Right cardiac atrium (tissue), 5 donors: ENCODE measurements at regions not wholly inside any gene's neighbourhood (a gene's known extent, or its start where the extent isn't known, plus 50 kb on each side); places are given as distances from the start of the nearest gene placed in this dataset.

Experiments
- ATAC-seq, 2 donors: fragments of 200-7000 bp; cut with Tn5 transposase; one replicate each; pipeline versions ENCODE4 v1.8.0 to v1.9.1; 2020; ENCODE audit warnings: moderate library complexity in 2 of 2, mild to moderate bottlenecking in 1 of 2
- DNase-seq, 3 donors: peaks; one replicate each; pipeline ENCODE4 v3.0.0-alpha.2; 2020
- H3K27ac ChIP-seq: one replicate; pipeline ENCODE4 v1.5.1; 2013; ENCODE audit warnings: mild to moderate bottlenecking, low read length, control low read depth, moderate library complexity
- H3K27me3 ChIP-seq: one replicate; pipeline ENCODE4 v1.6.1; 2013; ENCODE audit not compliant: control insufficient read depth, insufficient read depth
- H3K4me1 ChIP-seq: one replicate; pipeline ENCODE4 v1.6.1; 2013; ENCODE audit warnings: low read length; ENCODE audit not compliant: control insufficient read depth, insufficient read depth
- H3K4me3 ChIP-seq: one replicate; pipeline ENCODE4 v1.5.1; 2013; ENCODE audit warnings: low read length, control low read depth
- H3K9me3 ChIP-seq: one replicate; pipeline ENCODE4 v1.6.1; 2013; ENCODE audit warnings: low read length; ENCODE audit not compliant: control insufficient read depth
- WGBS: extraction: QIAGEN DNeasy Blood & Tissue Kit; methylation state at CpG from one replicate; pipeline ENCODE4 v1.1.7; 2013; 5-methylcytosine and 5-hydroxymethylcytosine counted together
- intact Hi-C, 4 donors: fragments of 100-400 bp; cut with DNase I; formaldehyde crosslinking; loops; one replicate each; pipeline versions ENCODE4 v1.11.0 to v1.14.0; 2022 to 2023
- donor health status: healthy with polysubstance abuse.
- donor health status: DM: no; HTN: yes; CAD: no.
- donor health status: DM: no; HTN: no; CAD: no.
- donor health status: DM: no; HTN: yes; CAD: no; lungs with severe emphysema.
- donor health status: DM: yes; HTN: yes; CAD: no.

DNA sequence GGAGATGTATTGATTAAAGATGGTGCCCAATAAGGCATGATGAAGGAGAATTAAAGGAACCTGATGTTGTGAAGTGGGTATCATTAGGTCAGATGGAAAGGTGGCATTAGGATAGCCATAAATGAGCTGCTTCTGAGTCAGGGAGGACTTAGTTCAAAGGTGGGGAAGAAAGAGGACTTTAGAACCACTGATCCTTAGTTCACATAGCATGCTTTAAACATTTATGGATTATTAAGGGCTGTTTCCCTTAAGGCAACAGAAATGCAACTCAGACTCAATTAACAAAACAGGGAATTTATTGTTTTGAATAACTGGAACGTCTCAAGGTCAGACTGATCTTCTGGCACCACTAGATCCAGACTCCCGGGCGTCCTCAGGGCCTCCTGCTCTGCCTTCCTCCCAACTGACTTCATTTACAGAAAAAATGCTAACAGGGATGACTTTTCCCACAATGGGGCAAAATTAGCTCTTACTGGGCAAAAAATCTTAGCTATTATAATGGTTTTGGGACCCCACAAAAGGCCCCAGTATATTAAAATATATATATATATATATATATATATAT lies 1526.0 kb downstream of the TBC1D22A start:
- WGBS, result 53% methylated on average over 3 of the region's 3 CpGs
- Histone ChIP-seq H3K4me1 (no peaks in the 10 kb centered on the region), H3K27me3 (peaks cover 3% of the 10 kb centered on the region), H3K27ac (no peak overlapping the region), H3K9me3 (no peaks in the 10 kb centered on the region), H3K4me3 (no peak overlapping the region)
- ATAC-seq, result no peak
- intact Hi-C loops, result no loop called here
- no peak for DNase-seq

DNA sequence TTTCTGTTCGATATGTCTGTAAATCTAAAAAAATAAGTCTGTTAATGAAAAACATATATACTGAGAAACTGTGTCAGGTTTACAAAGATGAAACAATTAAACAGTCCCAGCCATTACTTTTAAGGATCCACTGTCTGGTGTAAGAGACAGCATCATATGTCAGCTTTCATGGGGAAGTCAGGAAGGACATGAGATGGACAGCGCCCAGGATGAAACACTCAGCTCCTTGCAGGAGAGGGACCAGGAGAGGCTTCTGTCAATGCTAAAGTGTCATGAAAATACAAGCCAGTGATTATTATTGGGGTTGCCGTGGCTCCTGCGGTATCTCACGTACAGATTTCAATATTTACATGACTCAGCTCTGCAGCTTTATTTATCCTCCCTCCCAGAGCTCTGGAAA lies 1524.6 kb downstream of the TBC1D22A start:
- Histone ChIP-seq H3K4me1 (no peaks in the 10 kb centered on the region), H3K9me3 (no peaks in the 10 kb centered on the region), H3K4me3 (no peak overlapping the region), H3K27me3 (peaks cover 3% of the 10 kb centered on the region), H3K27ac (no peak overlapping the region)
- ATAC-seq, result no peak
- WGBS, result 65% methylated on average over 5 of the region's 5 CpGs
- DNase-seq, result no peak
- intact Hi-C loops, result no loop called here

DNA sequence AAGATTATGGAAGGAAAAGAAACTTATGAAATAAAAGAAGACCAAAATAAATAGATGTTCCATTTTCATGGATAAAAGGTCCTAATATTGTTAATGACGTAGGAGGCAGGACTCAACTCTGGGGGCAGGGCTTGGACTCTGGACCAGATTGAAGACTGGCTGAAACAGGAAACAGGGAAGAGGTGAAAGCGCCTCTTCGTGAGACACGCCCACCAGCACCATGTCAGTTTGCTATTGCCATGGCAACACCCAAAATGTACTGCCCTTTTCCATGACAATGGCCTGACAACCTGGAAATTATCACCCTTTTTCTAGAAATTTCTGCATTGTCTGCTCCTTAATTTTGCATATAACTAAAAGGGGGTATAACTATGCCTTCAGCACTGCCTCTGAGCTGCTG lies 1522.2 kb downstream of the TBC1D22A start:
- intact Hi-C loops, result no loop called here
- ATAC-seq (no peak), DNase-seq (no peak)
- Histone ChIP-seq H3K27me3 (peaks cover 3% of the 10 kb centered on the region), H3K9me3 (no peaks in the 10 kb centered on the region), H3K4me1 (no peaks in the 10 kb centered on the region), H3K4me3 (no peak overlapping the region), H3K27ac (no peak overlapping the region)
- WGBS, result 90% methylated on average over 4 of the region's 4 CpGs

- Histone ChIP-seq H3K4me1 (no peaks in the 10 kb centered on the region), H3K4me3 (no peak overlapping the region), H3K27me3 (no peaks in the 10 kb centered on the region), H3K9me3 (no peaks in the 10 kb centered on the region), H3K27ac (no peak overlapping the region)
- DNase-seq (no peak), ATAC-seq (no peak)
- 95% methylated on average over 2 of the region's 2 CpGs for WGBS
- intact Hi-C loops, result no loop called here
Observed at GRCh38 chr22:48282804-48283203, 1520.4 kb downstream of the TBC1D22A start.

DNA sequence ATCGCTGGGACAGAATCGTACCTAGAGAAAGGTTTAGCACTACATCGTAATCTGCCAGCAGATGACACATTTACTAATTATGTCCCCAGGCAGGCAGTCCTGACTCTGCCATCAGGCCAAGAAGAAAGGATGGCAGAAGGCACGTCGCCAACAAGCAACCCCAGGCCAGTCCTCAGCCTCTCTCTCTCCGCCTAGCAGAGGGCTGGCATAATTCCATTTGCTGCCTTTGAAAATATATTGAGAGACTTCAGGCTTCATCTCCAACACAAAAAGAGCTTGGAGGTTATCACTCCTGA lies 1517.0 kb downstream of the TBC1D22A start:
- H3K27ac ChIP-seq, result no peak overlapping the region
- ATAC-seq (no peak), DNase-seq (no peak)
- no peak overlapping the region for H3K4me3 ChIP-seq
- 60% methylated on average over 6 of the region's 6 CpGs for WGBS
- no peaks in the 10 kb centered on the region for H3K9me3 ChIP-seq
- no peaks in the 10 kb centered on the region for H3K4me1 ChIP-seq
- H3K27me3 ChIP-seq, result no peaks in the 10 kb centered on the region
- intact Hi-C loops, result loop anchor here in 1 of 4 donors (10.0 kb wide), 1 partner anchor 65 kb away; no protein-coding TSS in a partner anchor

GRCh38 chr22:48278620-48279460 lies 1516.4 kb downstream of the TBC1D22A start:
- Histone ChIP-seq H3K4me1 (no peaks in the 10 kb centered on the region), H3K27ac (no peak overlapping the region), H3K27me3 (no peaks in the 10 kb centered on the region), H3K9me3 (no peaks in the 10 kb centered on the region), H3K4me3 (no peak overlapping the region)
- 56% methylated on average over 19 of the region's 19 CpGs for WGBS
- ATAC-seq (peak in 1 of 2 donors; percentile 26), DNase-seq (no peak)
- intact Hi-C loops, result loop anchor here in 1 of 4 donors (10.0 kb wide), 1 partner anchor 64 kb away; no protein-coding TSS in a partner anchor

DNA sequence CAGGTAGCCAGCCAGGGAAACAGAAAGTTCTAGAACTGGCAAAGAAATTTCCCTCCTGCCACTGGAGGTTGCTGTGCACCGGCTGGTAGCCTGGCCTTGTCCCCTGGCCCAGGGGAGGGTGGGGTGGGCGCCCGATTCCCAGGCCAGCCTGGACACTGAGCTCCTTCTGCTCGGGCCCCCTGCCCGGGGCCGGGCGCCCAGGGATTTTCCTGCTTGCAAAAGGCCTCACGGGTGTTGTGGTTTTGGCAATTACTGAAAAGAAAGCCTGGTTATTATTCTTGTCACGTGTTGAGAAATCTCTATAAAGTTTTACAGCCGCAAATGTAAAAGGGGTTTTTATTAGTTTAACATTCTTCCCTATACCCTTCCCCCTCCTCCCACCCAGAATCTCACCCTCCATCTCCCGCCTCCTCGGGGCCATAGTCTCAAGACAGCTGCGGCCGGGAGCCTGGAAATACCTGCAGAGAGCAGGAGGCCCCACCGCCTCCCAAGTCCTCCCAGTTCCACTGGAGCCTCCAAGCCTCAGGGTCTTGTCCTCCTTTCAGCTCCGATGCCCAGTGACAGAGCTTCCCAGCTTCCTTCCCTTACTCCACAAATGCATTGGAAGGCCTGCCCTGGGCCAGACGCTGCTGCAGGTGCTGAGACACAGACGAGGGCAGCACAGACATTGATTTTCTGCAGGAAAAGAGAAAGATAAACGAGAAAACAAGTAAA lies 1515.6 kb downstream of the TBC1D22A start:
- no peak for DNase-seq
- Histone ChIP-seq H3K4me1 (no peaks in the 10 kb centered on the region), H3K9me3 (no peaks in the 10 kb centered on the region), H3K4me3 (no peak overlapping the region), H3K27me3 (no peaks in the 10 kb centered on the region), H3K27ac (no peak overlapping the region)
- 56% methylated on average over 19 of the region's 19 CpGs for WGBS
- no peak for ATAC-seq
- intact Hi-C loops, result loop anchor here in 1 of 4 donors (10.0 kb wide), 1 partner anchor 63 kb away; no protein-coding TSS in a partner anchor

- DNase-seq (no peak), ATAC-seq (peak in 1 of 2 donors; percentile 22)
- WGBS, result 72% methylated on average over 20 of the region's 20 CpGs
- Histone ChIP-seq H3K4me3 (no peak overlapping the region), H3K27me3 (no peaks in the 10 kb centered on the region), H3K4me1 (no peaks in the 10 kb centered on the region), H3K27ac (no peak overlapping the region), H3K9me3 (no peaks in the 10 kb centered on the region)
- intact Hi-C loops, result loop anchor here in 1 of 4 donors (10.0 kb wide), 1 partner anchor 62 kb away; no protein-coding TSS in a partner anchor
Observed at GRCh38 chr22:48276994-48277867, 1514.8 kb downstream of the TBC1D22A start.

DNA sequence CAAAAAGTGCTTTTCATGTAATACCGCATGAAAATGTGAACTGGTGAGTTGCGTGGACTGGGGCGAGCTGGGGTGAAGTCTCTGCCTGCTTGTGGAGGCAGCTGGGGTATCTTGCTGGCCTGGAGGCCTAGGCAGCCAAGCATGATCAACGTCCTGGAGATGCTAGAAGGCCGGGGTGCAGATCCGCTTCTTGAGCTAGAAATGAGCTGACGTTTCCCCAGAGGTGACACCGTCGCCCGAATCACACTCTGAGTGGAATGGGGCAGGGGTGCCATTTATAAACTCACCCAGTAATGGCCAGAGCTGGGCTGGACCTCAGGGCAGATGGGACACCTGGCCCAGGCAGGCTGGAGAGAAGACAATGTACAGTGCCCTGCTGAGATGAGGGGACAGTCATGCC lies 1513.0 kb downstream of the TBC1D22A start:
- intact Hi-C loops, result loop anchor here in 1 of 4 donors (10.0 kb wide), 1 partner anchor 61 kb away; no protein-coding TSS in a partner anchor
- H3K4me3 ChIP-seq, result no peak overlapping the region
- DNase-seq (no peak), ATAC-seq (no peak)
- no peaks in the 10 kb centered on the region for H3K27me3 ChIP-seq
- no peaks in the 10 kb centered on the region for H3K9me3 ChIP-seq
- WGBS, result 90% methylated on average over 10 of the region's 10 CpGs
- no peak overlapping the region for H3K27ac ChIP-seq
- no peaks in the 10 kb centered on the region for H3K4me1 ChIP-seq

DNA sequence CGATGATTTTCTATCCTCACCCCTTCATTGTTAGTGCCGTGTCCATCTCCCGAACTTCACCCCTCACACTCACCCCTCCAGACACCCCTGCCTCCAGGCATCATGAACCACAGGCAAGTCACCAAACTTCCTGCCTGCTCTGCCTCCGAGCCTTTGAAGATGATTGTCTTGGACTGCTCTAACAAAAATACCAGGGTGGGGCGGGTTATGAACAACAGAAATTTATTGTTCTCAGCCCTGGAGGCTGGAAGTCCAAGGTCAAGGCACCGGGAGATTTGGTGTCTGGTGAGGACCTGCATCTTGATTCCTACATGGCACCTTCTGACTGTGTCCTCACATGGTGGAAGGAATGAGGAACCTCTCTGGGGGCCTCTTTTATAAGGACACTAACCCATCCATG lies 1508.3 kb downstream of the TBC1D22A start:
- DNase-seq, result no peak
- ATAC-seq, result no peak
- Histone ChIP-seq H3K4me1 (no peaks in the 10 kb centered on the region), H3K27me3 (no peaks in the 10 kb centered on the region), H3K4me3 (no peak overlapping the region), H3K9me3 (no peaks in the 10 kb centered on the region), H3K27ac (no peak overlapping the region)
- 76% methylated on average over 6 of the region's 6 CpGs for WGBS
- intact Hi-C loops, result loop anchor here in 1 of 4 donors (10.0 kb wide), 1 partner anchor 56 kb away; no protein-coding TSS in a partner anchor
